ENCODE measurements at regions not wholly inside any gene's neighbourhood (a gene's known extent, or its start where the extent isn't known, plus 50 kb on each side); places are given as distances from the start of the nearest gene placed in this dataset.

DNA sequence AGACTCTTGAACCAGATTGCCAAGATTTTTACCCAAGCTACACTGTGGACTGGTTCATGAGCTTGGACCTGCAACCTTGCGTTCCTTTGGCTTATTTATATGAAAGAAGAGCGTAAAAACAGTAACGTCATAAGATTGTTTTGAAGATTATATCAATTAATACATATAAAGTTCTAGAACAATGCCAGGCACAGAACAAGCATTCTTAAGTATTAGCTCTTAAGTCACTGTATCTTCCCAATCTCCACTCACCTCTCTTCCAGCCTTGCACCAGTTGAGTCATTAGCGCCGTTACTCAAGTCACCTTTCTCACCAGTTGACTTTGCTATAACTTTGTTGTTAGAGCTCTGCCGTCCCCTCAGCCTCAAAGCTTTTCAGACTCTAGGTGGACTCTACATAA, 415.7 kb downstream of the PLK2 start:
- TF ChIP-seq, protein P1, sequence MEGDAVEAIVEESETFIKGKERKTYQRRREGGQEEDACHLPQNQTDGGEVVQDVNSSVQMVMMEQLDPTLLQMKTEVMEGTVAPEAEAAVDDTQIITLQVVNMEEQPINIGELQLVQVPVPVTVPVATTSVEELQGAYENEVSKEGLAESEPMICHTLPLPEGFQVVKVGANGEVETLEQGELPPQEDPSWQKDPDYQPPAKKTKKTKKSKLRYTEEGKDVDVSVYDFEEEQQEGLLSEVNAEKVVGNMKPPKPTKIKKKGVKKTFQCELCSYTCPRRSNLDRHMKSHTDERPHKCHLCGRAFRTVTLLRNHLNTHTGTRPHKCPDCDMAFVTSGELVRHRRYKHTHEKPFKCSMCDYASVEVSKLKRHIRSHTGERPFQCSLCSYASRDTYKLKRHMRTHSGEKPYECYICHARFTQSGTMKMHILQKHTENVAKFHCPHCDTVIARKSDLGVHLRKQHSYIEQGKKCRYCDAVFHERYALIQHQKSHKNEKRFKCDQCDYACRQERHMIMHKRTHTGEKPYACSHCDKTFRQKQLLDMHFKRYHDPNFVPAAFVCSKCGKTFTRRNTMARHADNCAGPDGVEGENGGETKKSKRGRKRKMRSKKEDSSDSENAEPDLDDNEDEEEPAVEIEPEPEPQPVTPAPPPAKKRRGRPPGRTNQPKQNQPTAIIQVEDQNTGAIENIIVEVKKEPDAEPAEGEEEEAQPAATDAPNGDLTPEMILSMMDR (IDR thresholded peaks at IDR 0.05; ENCODE audit: low read length), result no peak
- no peak for TF ChIP-seq EZH2phosphoT487 (IDR thresholded peaks at IDR 0.05; ENCODE audit: low read length)
- TF ChIP-seq EZH2 (optimal IDR thresholded peaks at IDR 0.05; ENCODE audit: low read depth, low read length), result no peak

Data from MM.1S (cell line).